GM23338 (cell line): ENCODE measurements at regions not wholly inside any gene's neighbourhood (a gene's known extent, or its start where the extent isn't known, plus 50 kb on each side); places are given as distances from the start of the nearest gene placed in this dataset.
A peak's percentile ranks its signal among the peaks of the same experiment; 100 is the strongest.

Experiments used
- ATAC-seq: fragments of 200-7000 bp; cut with Tn5 transposase; 3 replicates; pipeline ENCODE4 v1.9.1; 2020
- DNase-seq: peaks from one replicate; pipeline ENCODE4 v3.0.0-alpha.2; 2015; ENCODE audit warnings: low spot score
- H2AFZ ChIP-seq: fragments of 200-600 bp; sonication (generic); 2 replicates; pipeline ENCODE4 v1.8.0; 2016; ENCODE audit warnings: antibody characterized with exemption, mild to moderate bottlenecking, moderate library complexity
- H3F3A ChIP-seq: fragments of 200-600 bp; sonication (generic); replicated peaks from 2 replicates; pipeline ENCODE4 v1.8.0; 2017; ENCODE audit warnings: antibody characterized with exemption, mixed run types, low read depth
- H3K27ac ChIP-seq: fragments of 200-600 bp; sonication (generic); 2 replicates; pipeline ENCODE4 v1.6.1; 2016; ENCODE audit warnings: low read depth
- H3K27me3 ChIP-seq: fragments of 200-600 bp; sonication (generic); 2 replicates; pipeline ENCODE4 v1.8.0; 2016; ENCODE audit warnings: mild to moderate bottlenecking, mixed run types, moderate library complexity; ENCODE audit not compliant: insufficient read depth
- H3K36me3 ChIP-seq: fragments of 200-600 bp; sonication (generic); 2 replicates; pipeline ENCODE4 v1.8.0; 2016; ENCODE audit warnings: mild to moderate bottlenecking; ENCODE audit not compliant: insufficient read depth
- H3K4me1 ChIP-seq: fragments of 200-600 bp; sonication (generic); 2 replicates; pipeline ENCODE4 v1.8.0; 2016; ENCODE audit warnings: mild to moderate bottlenecking, moderate library complexity; ENCODE audit not compliant: insufficient read depth
- H3K4me2 ChIP-seq: fragments of 200-600 bp; sonication (generic); 2 replicates; pipeline ENCODE4 v1.7.1; 2017; ENCODE audit warnings: mixed run types
- H3K4me3 ChIP-seq: fragments of 200-600 bp; sonication (generic); 2 replicates; pipeline ENCODE4 v1.6.1; 2016; ENCODE audit warnings: mixed run types
- H3K79me2 ChIP-seq: fragments of 200-600 bp; sonication (generic); replicated peaks from 2 replicates; pipeline ENCODE4 v1.8.0; 2017; ENCODE audit warnings: mild to moderate bottlenecking; ENCODE audit not compliant: insufficient read depth
- H3K9me2 ChIP-seq: fragments of 200-600 bp; sonication (generic); 2 replicates; pipeline ENCODE4 v1.8.0; 2017; ENCODE audit not compliant: insufficient read depth
- H4K20me1 ChIP-seq: fragments of 200-600 bp; sonication (generic); replicated peaks from 2 replicates; pipeline ENCODE4 v1.8.0; 2017; ENCODE audit warnings: mild to moderate bottlenecking; ENCODE audit not compliant: insufficient read depth
- H3K27ac Mint-ChIP-seq: 2 replicates; pipeline ENCODE4 v1.8.0; 2020; ENCODE audit warnings: inconsistent platforms, mild to moderate bottlenecking, moderate library complexity, mixed read lengths
- H3K27me3 Mint-ChIP-seq: 3 replicates; pipeline ENCODE4 v1.8.0; 2022; ENCODE audit warnings: low read depth, mild to moderate bottlenecking, moderate library complexity, mixed read lengths, inconsistent platforms; ENCODE audit not compliant: insufficient read depth, poor library complexity
- H3K36me3 Mint-ChIP-seq: 3 replicates; pipeline ENCODE4 v1.8.0; 2021; ENCODE audit warnings: low read depth, mild to moderate bottlenecking, inconsistent platforms, moderate library complexity, mixed read lengths
- H3K4me1 Mint-ChIP-seq: 3 replicates; pipeline ENCODE4 v1.8.0; 2020; ENCODE audit warnings: mild to moderate bottlenecking, inconsistent platforms, mixed read lengths
- H3K4me3 Mint-ChIP-seq: 3 replicates; pipeline ENCODE4 v1.8.0; 2021; ENCODE audit warnings: moderate library complexity, mild to moderate bottlenecking, inconsistent platforms, mixed read lengths
- H3K9me3 Mint-ChIP-seq: 3 replicates; pipeline ENCODE4 v1.8.0; 2020; ENCODE audit warnings: moderate library complexity, mild to moderate bottlenecking, inconsistent platforms, mixed read lengths
- EZH2phosphoT487 ChIP-seq: fragments of 200-600 bp; sonication (generic); IDR thresholded peaks from one replicate; pipeline ENCODE4 v1.8.1; 2018; ENCODE audit warnings: antibody characterized with exemption; ENCODE audit not compliant: unreplicated experiment
- NANOG ChIP-seq: IDR thresholded peaks from 2 replicates; pipeline ENCODE4 v1.6.1; 2016; ENCODE audit warnings: antibody characterized with exemption, borderline replicate concordance
- REST ChIP-seq: IDR thresholded peaks from one replicate; pipeline ENCODE4 v1.6.1; 2018; ENCODE audit warnings: antibody characterized with exemption; ENCODE audit not compliant: unreplicated experiment
- ZNF114 ChIP-seq: fragments of 250-450 bp; sonication (Bioruptor Pico); IDR thresholded peaks from 2 replicates; pipeline ENCODE4 v1.5.0; 2020; ENCODE audit warnings: mild to moderate bottlenecking, moderate library complexity
- ZNF331 ChIP-seq: fragments of 250-450 bp; sonication (Bioruptor Pico); IDR thresholded peaks from 2 replicates; pipeline ENCODE4 v1.5.0; 2020; ENCODE audit warnings: low read depth, mild to moderate bottlenecking, moderate library complexity
- ZNF462 ChIP-seq: fragments of 250-450 bp; sonication (Bioruptor Pico); IDR thresholded peaks from 2 replicates; pipeline ENCODE4 v1.5.0; 2020; ENCODE audit warnings: mild to moderate bottlenecking, moderate library complexity

- TF ChIP-seq ZNF462 (CRISPR knock-in tag): no peak
These were observed 285.0 kb upstream of the KCNH7 start (continued) for GRCh38 chr2:163123526-163123925.

GRCh38 chr2:163122257-163122656 is 283.7 kb upstream of the KCNH7 start:
- no peak overlapping the region for H3K4me3 Mint-ChIP-seq
- DNase-seq (no peak), ATAC-seq (no peak)
- H3K27me3 ChIP-seq: no peaks in the 10 kb centered on the region
- 0 out of 2 replicates have a peak overlapping the region, but pooled peaks have one; percentile 9 for H3K27ac Mint-ChIP-seq
- no peaks in the 10 kb centered on the region for H3K9me2 ChIP-seq
- no peaks in the 10 kb centered on the region for H3F3A ChIP-seq
- H3K27me3 Mint-ChIP-seq: no peaks in the 10 kb centered on the region
- H3K4me1 Mint-ChIP-seq: no peaks in the 10 kb centered on the region
- H3K79me2 ChIP-seq: no peaks in the 10 kb centered on the region
- no peak overlapping the region for H3K4me2 ChIP-seq
- H2AFZ ChIP-seq: peak overlapping the region; percentile 64; the same call in 1 of the 2 replicates
- H3K4me1 ChIP-seq: no peaks in the 10 kb centered on the region
- H4K20me1 ChIP-seq: no peaks in the 10 kb centered on the region
- H3K4me3 ChIP-seq: no peak overlapping the region
- H3K27ac ChIP-seq: no peak overlapping the region
- no peaks in the 10 kb centered on the region for H3K9me3 Mint-ChIP-seq
- H3K36me3 ChIP-seq: no peaks in the 10 kb centered on the region
- no peaks in the 10 kb centered on the region for H3K36me3 Mint-ChIP-seq
- TF ChIP-seq ZNF462 (CRISPR knock-in tag) (no peak), ZNF331 (no peak), EZH2phosphoT487 (no peak), ZNF114 (CRISPR knock-in tag) (no peak), REST (no peak), NANOG (no peak)
